OCI-LY3 (cell line): ENCODE measurements at regions not wholly inside any gene's neighbourhood (a gene's known extent, or its start where the extent isn't known, plus 50 kb on each side); places are given as distances from the start of the nearest gene placed in this dataset.

Source experiments
- H2AFZ ChIP-seq: fragments of 200-600, 300-600 bp; shearing (Covaris generic); 2 replicates; pipeline ENCODE4 v1.6.0; 2014; ENCODE audit warnings: antibody characterized with exemption, low read depth, low read length
- H3K27ac ChIP-seq: fragments of 200-600, 300-600 bp; sonication (generic); 2 replicates; pipeline ENCODE4 v1.5.1; 2014; ENCODE audit warnings: mild to moderate bottlenecking, low read length, moderate library complexity, mixed read lengths
- H3K27me3 ChIP-seq: fragments of 200-600, 300-600 bp; sonication (generic); 2 replicates; pipeline ENCODE4 v1.6.1; 2014; ENCODE audit warnings: low read depth, low read length, mixed read lengths
- H3K36me3 ChIP-seq: fragments of 200-600, 300-600 bp; sonication (generic); replicated peaks from 2 replicates; pipeline ENCODE3; 2014; ENCODE audit warnings: low read depth, low read length, mixed read lengths
- H3K4me1 ChIP-seq: fragments of 300-600, 200-600 bp; sonication (generic); 2 replicates; pipeline ENCODE4 v1.6.1; 2014; ENCODE audit warnings: low read length, mixed read lengths
- H3K4me2 ChIP-seq: fragments of 200-600, 300-600 bp; sonication (generic); 2 replicates; pipeline ENCODE4 v1.6.1; 2014; ENCODE audit warnings: low read length, mixed read lengths
- H3K4me3 ChIP-seq: fragments of 300-600, 200-600 bp; sonication (generic); 2 replicates; pipeline ENCODE4 v1.5.1; 2014; ENCODE audit warnings: antibody characterized with exemption, mild to moderate bottlenecking, low read length, moderate library complexity
- H3K79me2 ChIP-seq: fragments of 300-600, 200-600 bp; shearing (Covaris generic); 2 replicates; pipeline ENCODE4 v1.6.1; 2014; ENCODE audit warnings: mild to moderate bottlenecking, low read length, mixed read lengths
- H3K9ac ChIP-seq: fragments of 300-600, 200-600 bp; shearing (Covaris generic); 2 replicates; pipeline ENCODE4 v1.6.0; 2014; ENCODE audit warnings: mild to moderate bottlenecking, low read length, moderate library complexity
- H3K9me3 ChIP-seq: fragments of 200-600, 300-600 bp; shearing (Covaris generic); 2 replicates; pipeline ENCODE4 v1.6.1; 2014; ENCODE audit warnings: low read length, mixed read lengths; ENCODE audit not compliant: insufficient read depth
- H4K20me1 ChIP-seq: fragments of 200-600, 300-600 bp; sonication (generic); 2 replicates; pipeline ENCODE4 v1.6.1; 2016; ENCODE audit warnings: low read length, mixed read lengths; ENCODE audit not compliant: insufficient read depth
- CTCF ChIP-seq: fragments of 200-600, 300-600 bp; sonication (generic); IDR thresholded peaks from 2 replicates; pipeline ENCODE4 v1.5.1; 2014; ENCODE audit warnings: antibody characterized with exemption, low read length, low read depth
- EZH2phosphoT487 ChIP-seq: fragments of 200-600 bp; shearing (Covaris generic); IDR thresholded peaks from 2 replicates; pipeline ENCODE4 v1.6.1; 2018; ENCODE audit warnings: antibody characterized with exemption, mixed run types, low read depth

GRCh38 chr20:41925476-41925875 is 307.3 kb upstream of the CHD6 start:
- Histone ChIP-seq H3K36me3 (no peaks in the 10 kb centered on the region), H3K4me1 (no peaks in the 10 kb centered on the region), H3K27ac (no peak overlapping the region), H3K79me2 (no peaks in the 10 kb centered on the region), H3K27me3 (peaks cover 68% of the 10 kb centered on the region), H3K9ac (no peak overlapping the region), H4K20me1 (no peaks in the 10 kb centered on the region), H3K9me3 (no peaks in the 10 kb centered on the region), H3K4me2 (no peak overlapping the region), H2AFZ (no peak overlapping the region), H3K4me3 (no peak overlapping the region)
- no peak for TF ChIP-seq CTCF
- no peak for TF ChIP-seq EZH2phosphoT487

GRCh38 chr20:41923624-41924023 is 305.4 kb upstream of the CHD6 start:
- Histone ChIP-seq H3K27ac (no peak overlapping the region), H3K4me1 (no peaks in the 10 kb centered on the region), H3K4me3 (no peak overlapping the region), H2AFZ (no peak overlapping the region), H3K9me3 (no peaks in the 10 kb centered on the region), H3K4me2 (no peak overlapping the region), H3K9ac (no peak overlapping the region), H3K79me2 (no peaks in the 10 kb centered on the region), H4K20me1 (no peaks in the 10 kb centered on the region), H3K36me3 (no peaks in the 10 kb centered on the region), H3K27me3 (peaks cover 75% of the 10 kb centered on the region)
- TF ChIP-seq CTCF (no peak), EZH2phosphoT487 (no peak)

- no peak overlapping the region for H3K27ac ChIP-seq
- H3K4me3 ChIP-seq = no peak overlapping the region
- no peaks in the 10 kb centered on the region for H3K9me3 ChIP-seq
- H2AFZ ChIP-seq = no peak overlapping the region
- peaks cover 4% of the 10 kb centered on the region for H3K4me1 ChIP-seq
- TF ChIP-seq CTCF (no peak), EZH2phosphoT487 (no peak)
- H3K9ac ChIP-seq = no peak overlapping the region
- no peak overlapping the region for H3K4me2 ChIP-seq
- H3K27me3 ChIP-seq = peaks cover 3% of the 10 kb centered on the region; the same call in 1 of the 2 replicates
- no peaks in the 10 kb centered on the region for H4K20me1 ChIP-seq
- H3K36me3 ChIP-seq = no peaks in the 10 kb centered on the region
- no peaks in the 10 kb centered on the region for H3K79me2 ChIP-seq
Measured at GRCh38 chr20:41913146-41913545, 295.0 kb upstream of the CHD6 start.

GRCh38 chr20:41910558-41910957 is 292.4 kb upstream of the CHD6 start:
- no peak overlapping the region for H3K27ac ChIP-seq
- H3K79me2 ChIP-seq = no peaks in the 10 kb centered on the region
- no peaks in the 10 kb centered on the region for H3K9me3 ChIP-seq
- H3K4me1 ChIP-seq = peaks cover 4% of the 10 kb centered on the region
- no peak for TF ChIP-seq CTCF
- TF ChIP-seq EZH2phosphoT487 = no peak
- no peak overlapping the region for H3K4me2 ChIP-seq
- H3K4me3 ChIP-seq = no peak overlapping the region
- no peaks in the 10 kb centered on the region for H4K20me1 ChIP-seq
- no peak overlapping the region for H3K9ac ChIP-seq
- H3K36me3 ChIP-seq = no peaks in the 10 kb centered on the region
- peaks cover 9% of the 10 kb centered on the region for H3K27me3 ChIP-seq
- H2AFZ ChIP-seq = no peak overlapping the region
